Breast epithelium (tissue), 4 donors: ENCODE measurements at regions not wholly inside any gene's neighbourhood (a gene's known extent, or its start where the extent isn't known, plus 50 kb on each side); places are given as distances from the start of the nearest gene placed in this dataset.

Source experiments
- DNase-seq, 2 donors: peaks; one replicate each; pipeline ENCODE4 v3.0.0-alpha.2; 2019; ENCODE audit warnings: low spot score in 2 of 2
- H3K27ac ChIP-seq, 2 donors: fragments of 200-600 bp; sonication (generic) in 1 of 2; one replicate each; pipeline ENCODE4 v1.5.1; 2016 to 2019; ENCODE audit warnings: mild to moderate bottlenecking in 1 of 2
- H3K27me3 ChIP-seq, 2 donors: fragments of 200-600 bp; sonication (generic) in 1 of 2; one replicate each; pipeline versions ENCODE4 v1.5.1 to v1.6.0; 2017 to 2019; ENCODE audit warnings: control low read depth in 1 of 2, mild to moderate bottlenecking in 1 of 2
- H3K36me3 ChIP-seq: fragments of 200-600 bp; one replicate; pipeline ENCODE4 v1.5.1; 2019
- H3K4me1 ChIP-seq, 2 donors: fragments of 200-600 bp; sonication (generic); one replicate each; pipeline ENCODE4 v1.5.1; 2016 to 2019; ENCODE audit warnings: control low read depth in 1 of 2
- H3K4me3 ChIP-seq, 3 donors: fragments of 200-600 bp; sonication (generic); 1 replicate in 2 of 3; 2 replicates in 1 of 3; pipeline ENCODE4 v1.5.1; 2016 to 2019; ENCODE audit warnings: mild to moderate bottlenecking in 3 of 3, moderate library complexity in 2 of 3
- H3K9me3 ChIP-seq, 2 donors: fragments of 200-600 bp; sonication (generic) in 1 of 2; one replicate each; pipeline ENCODE4 v1.5.1; 2016 to 2019; ENCODE audit warnings: control low read depth in 1 of 2
- CTCF ChIP-seq, 3 donors: fragments of 450-650 bp; IDR thresholded peaks; one replicate each; pipeline ENCODE4 v1.5.1; 2016 to 2017; ENCODE audit warnings: antibody characterized with exemption in 3 of 3, mild to moderate bottlenecking in 3 of 3, moderate library complexity in 3 of 3
- POLR2A ChIP-seq: fragments of 450-650 bp; IDR thresholded peaks from one replicate; pipeline ENCODE4 v1.6.1; 2016; ENCODE audit warnings: antibody characterized with exemption, mild to moderate bottlenecking, moderate library complexity
- POLR2AphosphoS5 ChIP-seq, 3 donors: sonication (generic); formaldehyde crosslinking; IDR thresholded peaks; one replicate each; pipeline ENCODE4 v1.6.1; 2017; ENCODE audit warnings: antibody characterized with exemption in 3 of 3
- intact Hi-C: fragments of 100-400 bp; cut with DNase I; formaldehyde crosslinking; loops from one replicate; pipeline ENCODE4 v1.15.1; 2023; ENCODE audit warnings: low total_unique reads

- Histone ChIP-seq H3K9me3 (no peaks in the 10 kb centered on the region), H3K27me3 (no peaks in the 10 kb centered on the region)
- DNase-seq: no peak
Observed at GRCh38 chr20:60132162-60132826, 174.1 kb downstream of the CDH26 start.

DNA sequence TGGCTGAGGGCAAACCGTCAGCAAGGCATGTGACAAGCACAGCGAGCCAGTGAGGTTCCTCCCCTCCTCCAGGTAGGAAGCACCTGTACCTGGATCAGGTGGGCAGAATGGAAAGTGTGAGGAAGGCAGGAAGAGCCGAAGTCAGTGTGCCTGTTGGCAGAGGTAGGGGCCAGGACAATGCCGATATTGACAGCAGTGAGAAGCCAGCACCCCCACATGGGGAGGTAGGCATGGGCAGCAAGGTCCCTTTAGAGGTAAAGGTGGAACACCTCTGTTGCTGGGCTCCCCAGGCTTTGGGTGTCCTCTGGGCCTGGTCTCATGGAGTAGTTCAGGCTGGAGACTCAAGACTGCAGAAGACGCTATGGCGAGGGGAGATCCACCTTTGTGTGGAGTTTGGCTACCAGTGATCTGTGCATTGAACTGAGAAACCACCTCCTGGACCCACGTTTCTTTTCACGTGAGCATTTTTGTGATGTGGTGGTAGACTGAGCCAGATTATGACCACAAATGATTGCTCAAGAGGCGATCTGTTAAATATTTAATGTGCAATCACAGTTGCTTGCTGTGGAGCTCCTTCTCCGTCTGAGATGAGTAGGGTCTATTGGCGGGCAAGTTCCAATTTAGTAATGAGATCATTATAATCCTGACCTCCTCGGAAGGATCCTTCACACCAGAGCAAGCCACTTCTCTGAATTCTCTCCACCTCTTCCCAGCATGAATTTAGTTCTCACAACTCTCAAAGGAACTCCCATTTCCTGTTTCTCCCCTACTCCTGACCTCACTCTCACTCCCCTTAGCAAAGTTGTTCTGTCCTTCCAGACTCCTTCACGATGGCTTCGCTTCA is 174.8 kb downstream of the CDH26 start:
- Histone ChIP-seq H3K4me1 (no peaks in the 10 kb centered on the region), H3K36me3 (no peaks in the 10 kb centered on the region), H3K4me3 (no peak overlapping the region), H3K9me3 (no peaks in the 10 kb centered on the region), H3K27me3 (no peaks in the 10 kb centered on the region), H3K27ac (no peak overlapping the region)
- no peak for DNase-seq
- TF ChIP-seq POLR2AphosphoS5 (IDR thresholded peaks at IDR 0.05) (no peak), POLR2A (no peak), CTCF (IDR thresholded peaks at IDR 0.05) (no peak)
- intact Hi-C loops: no loop called here

More at GRCh38 chr20:60132162-60132826, 174.1 kb downstream of the CDH26 start:
- TF ChIP-seq POLR2AphosphoS5 (IDR thresholded peaks at IDR 0.05) (no peak), POLR2A (no peak), CTCF (IDR thresholded peaks at IDR 0.05) (no peak)
- Histone ChIP-seq H3K27ac (no peak overlapping the region), H3K36me3 (no peaks in the 10 kb centered on the region), H3K4me3 (no peak overlapping the region), H3K4me1 (no peaks in the 10 kb centered on the region)
- intact Hi-C loops: no loop called here

- Histone ChIP-seq H3K4me1 (no peaks in the 10 kb centered on the region), H3K36me3 (no peaks in the 10 kb centered on the region), H3K27me3 (no peaks in the 10 kb centered on the region), H3K9me3 (no peaks in the 10 kb centered on the region), H3K4me3 (no peak overlapping the region), H3K27ac (no peak overlapping the region)
- intact Hi-C loops: no loop called here
- DNase-seq: no peak
- TF ChIP-seq CTCF (IDR thresholded peaks at IDR 0.05): no peak
- TF ChIP-seq POLR2AphosphoS5 (IDR thresholded peaks at IDR 0.05): no peak
- no peak for TF ChIP-seq POLR2A
Observed at GRCh38 chr20:60135276-60135675, 177.1 kb downstream of the CDH26 start.

DNA sequence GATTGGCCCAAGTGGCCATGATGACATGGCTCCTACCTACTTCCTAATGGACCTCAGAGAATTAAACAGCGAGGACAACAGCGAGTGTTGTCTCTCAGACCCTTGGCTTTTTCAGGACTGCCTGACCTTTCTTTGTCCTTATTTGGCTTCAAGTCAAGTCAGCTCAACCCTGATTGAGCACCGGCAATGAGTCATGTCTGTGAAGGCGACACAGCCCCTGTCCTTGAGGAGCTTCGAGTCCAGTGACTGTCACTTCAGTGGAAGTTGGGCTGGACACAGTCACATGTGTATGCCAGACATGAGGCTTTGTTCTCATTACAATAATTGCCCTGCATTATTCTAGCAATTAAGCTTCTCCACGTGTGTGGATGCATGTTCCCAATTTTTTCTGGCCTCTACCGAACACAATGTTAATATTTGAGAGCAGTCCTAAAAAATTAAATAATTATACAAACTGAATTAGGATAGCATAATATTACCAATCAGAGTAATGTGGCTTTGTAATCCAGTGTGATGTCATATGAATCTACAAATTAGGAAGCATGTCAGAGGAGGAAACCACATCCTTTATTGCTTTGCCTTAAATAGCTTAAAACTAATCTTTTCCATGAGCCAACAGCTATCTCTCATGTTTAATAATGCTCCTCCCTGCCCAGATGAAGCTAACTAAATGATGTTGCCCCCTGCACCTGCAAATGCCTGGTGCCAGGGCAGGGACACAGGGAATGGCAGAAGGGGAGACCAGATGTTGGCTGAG is 178.6 kb downstream of the CDH26 start:
- TF ChIP-seq CTCF (IDR thresholded peaks at IDR 0.05) (no peak), POLR2AphosphoS5 (IDR thresholded peaks at IDR 0.05) (no peak), POLR2A (no peak)
- Histone ChIP-seq H3K27ac (no peak overlapping the region), H3K4me1 (no peaks in the 10 kb centered on the region), H3K27me3 (no peaks in the 10 kb centered on the region), H3K4me3 (no peak overlapping the region), H3K9me3 (no peaks in the 10 kb centered on the region), H3K36me3 (no peaks in the 10 kb centered on the region)
- no peak for DNase-seq
- intact Hi-C loops: no loop called here
